ENCODE measurements at regions not wholly inside any gene's neighbourhood (a gene's known extent, or its start where the extent isn't known, plus 50 kb on each side); places are given as distances from the start of the nearest gene placed in this dataset.

GRCh38 chr5:135189024-135189423, 155.0 kb upstream of the PITX1 start:
- DNase-seq (ENCODE audit: extremely low spot score, insufficient read length, low read depth) = no peak
- no peak for FAIRE-seq

DNA sequence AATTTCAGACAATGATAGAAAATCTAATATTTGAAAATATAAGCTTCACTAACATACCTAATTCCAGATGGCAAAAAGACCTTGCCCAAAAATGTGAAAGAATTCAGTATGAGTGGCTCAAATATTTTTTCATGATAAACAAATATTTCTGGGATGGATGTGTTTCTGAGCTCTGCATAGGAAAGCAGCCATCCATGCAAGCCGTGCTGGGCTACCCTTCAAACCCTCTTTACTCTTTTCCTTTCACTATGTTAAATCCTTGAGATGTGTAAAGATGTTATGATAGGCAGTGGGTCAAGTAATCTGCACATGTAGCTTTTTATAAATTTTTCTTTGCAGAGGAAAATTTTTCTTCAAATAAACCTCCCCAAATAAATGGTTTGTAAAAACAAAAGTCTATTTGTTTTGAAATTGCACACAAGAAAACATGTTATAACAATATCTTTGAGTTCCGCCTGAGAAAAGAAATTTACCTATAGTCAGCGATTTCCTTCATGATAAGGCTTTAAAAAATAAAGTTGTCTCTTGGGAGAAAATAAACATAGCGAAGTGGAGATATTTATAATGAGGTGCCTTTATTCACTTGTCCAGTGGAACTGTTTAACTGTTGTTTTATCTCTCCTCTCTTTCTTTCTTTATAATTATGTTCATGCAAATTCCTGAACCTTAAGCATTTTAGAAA, 154.3 kb upstream of the PITX1 start:
- FAIRE-seq (no peak), DNase-seq (ENCODE audit: extremely low spot score, insufficient read length, low read depth) (no peak)

DNA sequence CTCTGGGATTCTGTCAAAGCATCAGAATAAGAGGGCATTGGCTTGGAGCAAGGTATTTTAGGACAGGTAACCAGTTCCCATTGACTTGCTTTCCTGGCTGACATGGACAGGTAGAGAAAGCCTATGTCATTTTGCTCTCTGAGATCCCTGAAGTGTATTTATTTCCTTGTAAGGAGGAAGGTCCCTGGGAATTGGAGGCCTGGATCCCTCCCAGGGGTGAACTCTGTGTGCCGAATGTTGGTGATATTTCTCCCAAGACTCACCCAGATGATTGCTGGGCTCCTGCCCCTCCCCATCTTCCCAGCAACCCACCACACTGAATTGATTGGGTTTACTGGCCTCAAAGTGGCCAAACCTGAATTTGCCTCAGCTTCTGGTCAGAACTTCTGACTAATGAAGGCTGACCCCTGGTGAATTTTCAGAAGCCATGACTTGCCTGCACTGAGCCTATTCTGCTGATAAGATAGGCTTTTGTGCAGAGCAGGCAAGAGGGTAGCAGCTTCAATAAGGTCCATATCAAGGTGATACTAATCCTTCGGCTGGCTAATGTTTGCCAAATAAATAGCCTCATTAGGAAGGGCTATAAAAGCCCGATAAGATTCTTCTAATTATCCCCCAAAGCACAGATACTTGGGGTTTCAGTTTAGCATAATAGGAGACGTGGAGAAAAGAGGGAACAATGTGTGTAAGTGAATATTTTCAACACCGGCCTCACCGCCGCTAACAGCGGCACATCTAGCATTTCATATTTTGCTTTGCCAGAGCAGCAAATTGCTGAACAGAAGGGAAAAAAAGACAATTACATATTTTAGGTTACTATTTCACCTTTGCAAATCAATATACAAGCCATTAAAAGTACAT, 152.9 kb upstream of the PITX1 start:
- FAIRE-seq (no peak), DNase-seq (ENCODE audit: extremely low spot score, insufficient read length, low read depth) (no peak)

DNA sequence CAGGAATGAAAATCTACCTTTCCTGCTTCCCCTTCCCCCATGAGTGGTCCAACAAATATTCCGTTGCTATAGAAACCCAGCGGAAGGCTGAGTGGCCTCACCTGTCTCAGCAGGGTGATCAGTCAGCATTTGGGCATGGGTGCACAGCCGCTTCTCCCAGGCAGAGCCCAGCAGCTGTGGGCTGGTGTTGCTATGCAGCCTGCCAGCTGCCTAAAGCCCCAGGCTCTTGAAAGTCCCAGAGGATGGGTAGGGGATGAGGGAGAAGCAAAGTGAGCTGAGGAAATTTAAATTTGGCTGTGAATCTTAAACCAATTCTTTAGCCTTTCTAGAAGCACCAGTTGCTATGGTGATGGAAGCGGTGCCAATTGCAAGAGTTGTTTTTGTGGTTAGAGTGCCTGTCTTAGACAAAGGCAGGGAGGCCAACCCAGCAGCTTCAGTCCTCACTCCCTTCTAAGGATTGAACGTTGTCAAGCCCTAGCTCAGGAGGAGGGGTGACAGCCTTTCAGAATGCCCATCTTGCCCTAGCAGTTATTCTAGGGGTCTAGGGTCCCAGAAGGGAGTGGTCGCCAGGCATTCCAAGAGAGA, 151.5 kb upstream of the PITX1 start:
- no peak for DNase-seq (ENCODE audit: extremely low spot score, insufficient read length, low read depth)
- no peak for FAIRE-seq

DNA sequence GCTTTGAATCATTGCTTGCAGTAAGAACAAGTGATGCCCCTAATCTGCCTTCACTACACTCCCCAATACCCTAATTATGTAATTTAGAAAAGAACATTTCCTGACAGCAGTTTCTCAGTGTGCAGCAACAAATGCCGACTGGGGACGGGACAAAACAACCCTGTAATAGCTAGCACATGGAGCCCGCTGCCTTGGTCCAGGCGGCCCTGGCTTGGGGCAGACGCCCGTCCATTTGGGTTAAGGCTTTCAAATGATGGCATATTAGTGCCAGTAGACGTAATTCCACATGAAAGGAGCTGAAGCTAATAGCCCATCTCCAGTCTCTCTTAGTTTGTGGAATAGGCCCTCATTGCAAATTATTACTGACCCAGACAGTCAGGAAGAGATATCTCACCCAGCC, 150.6 kb upstream of the PITX1 start:
- no peak for DNase-seq (ENCODE audit: extremely low spot score, insufficient read length, low read depth)

DNA sequence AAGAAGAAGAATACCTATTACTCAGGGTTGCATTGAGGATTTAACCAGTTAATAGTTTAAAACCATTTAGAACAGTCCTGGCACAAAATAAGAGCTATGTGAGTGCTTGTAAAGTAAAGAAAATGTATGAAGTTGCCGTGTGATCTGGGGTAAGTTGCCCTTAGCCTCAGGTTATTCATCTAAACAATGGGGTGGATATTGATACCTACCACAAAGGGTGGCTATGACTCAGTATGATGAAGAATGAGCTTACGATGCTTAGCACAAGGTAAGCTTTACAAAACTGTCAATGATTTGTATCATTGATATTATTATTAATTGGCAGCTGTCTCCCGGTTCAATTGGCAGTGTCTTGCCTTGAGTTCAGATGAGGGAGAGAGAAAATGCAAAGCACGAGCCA, 149.4 kb upstream of the PITX1 start:
- FAIRE-seq (no peak), DNase-seq (ENCODE audit: extremely low spot score, insufficient read length, low read depth) (no peak)

More for the DNA sequence above, 150.6 kb upstream of the PITX1 start:
- no peak for FAIRE-seq

- FAIRE-seq = no peak
- DNase-seq (ENCODE audit: extremely low spot score, insufficient read length, low read depth) = no peak
These were observed 148.6 kb upstream of the PITX1 start for GRCh38 chr5:135182675-135183074.

GRCh38 chr5:135181653-135182052, 147.6 kb upstream of the PITX1 start:
- FAIRE-seq (no peak), DNase-seq (ENCODE audit: extremely low spot score, insufficient read length, low read depth) (no peak)

DNA sequence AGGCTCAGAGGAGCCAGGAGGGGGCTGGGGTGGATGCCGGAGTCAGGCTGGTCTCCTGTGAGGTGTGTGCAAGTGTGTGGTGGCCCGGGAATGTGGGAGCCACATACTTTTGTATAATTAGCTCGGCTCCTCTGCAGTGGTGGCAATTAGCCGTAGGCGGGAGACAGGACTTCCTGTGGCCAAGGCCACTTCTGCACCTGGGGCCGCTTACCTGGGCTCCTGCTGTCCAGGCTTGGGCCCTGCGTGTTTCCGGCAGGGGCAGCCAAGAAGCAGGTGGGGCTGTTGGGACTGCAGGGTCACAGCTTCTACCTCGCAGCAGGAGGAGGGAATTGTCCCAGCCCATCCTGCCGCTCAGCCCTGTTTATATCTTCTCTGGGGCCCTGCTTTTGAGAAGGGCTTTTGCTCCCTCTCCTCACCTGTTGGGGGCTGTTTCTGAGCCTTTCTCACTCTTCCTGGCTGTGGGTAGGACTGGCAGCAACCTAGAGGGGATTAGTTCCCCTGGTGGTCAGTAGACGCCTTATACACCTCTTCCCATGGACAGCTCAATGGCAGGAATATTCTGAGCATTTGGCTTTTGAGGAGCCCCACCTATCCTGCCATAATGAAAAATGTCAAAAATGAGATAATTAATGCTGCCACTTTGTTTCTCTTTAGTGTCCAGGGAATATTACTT, 145.4 kb upstream of the PITX1 start:
- DNase-seq (ENCODE audit: extremely low spot score, insufficient read length, low read depth) = no peak

GRCh38 chr5:135178476-135179155, 144.6 kb upstream of the PITX1 start:
- no peak for FAIRE-seq
- DNase-seq (ENCODE audit: extremely low spot score, insufficient read length, low read depth) = no peak

More for the DNA sequence above, 145.4 kb upstream of the PITX1 start:
- FAIRE-seq = no peak

DNA sequence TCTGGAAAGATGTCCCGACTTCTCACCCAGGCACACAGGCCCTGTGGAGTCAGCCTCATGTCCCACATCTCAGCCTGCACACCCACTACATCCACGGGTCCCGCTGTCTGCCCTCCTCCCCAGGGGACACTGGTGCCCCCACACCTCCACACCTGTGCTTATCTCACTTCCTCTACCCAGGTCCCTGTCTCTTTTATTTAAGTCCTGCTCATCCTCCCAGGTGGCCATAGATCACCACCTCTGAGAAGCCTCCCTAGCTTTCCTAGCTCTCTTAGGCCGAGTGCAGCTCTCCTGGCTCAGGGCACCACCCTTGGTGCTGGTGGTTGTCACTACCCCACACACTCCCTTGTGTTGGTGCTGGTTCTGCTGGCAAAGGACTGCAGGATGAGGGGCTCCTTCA, 143.6 kb upstream of the PITX1 start:
- DNase-seq (ENCODE audit: extremely low spot score, insufficient read length, low read depth) = no peak
- no peak for FAIRE-seq

- DNase-seq (ENCODE audit: extremely low spot score, insufficient read length, low read depth) (no peak), FAIRE-seq (no peak)
These were observed 143.0 kb upstream of the PITX1 start for GRCh38 chr5:135176991-135177390.

- FAIRE-seq = no peak
- DNase-seq (ENCODE audit: extremely low spot score, insufficient read length, low read depth) = no peak
These were observed 140.5 kb upstream of the PITX1 start for GRCh38 chr5:135174315-135175096.

GRCh38 chr5:135173662-135174290, 139.7 kb upstream of the PITX1 start:
- DNase-seq (ENCODE audit: extremely low spot score, insufficient read length, low read depth) = no peak
- FAIRE-seq = no peak

DNA sequence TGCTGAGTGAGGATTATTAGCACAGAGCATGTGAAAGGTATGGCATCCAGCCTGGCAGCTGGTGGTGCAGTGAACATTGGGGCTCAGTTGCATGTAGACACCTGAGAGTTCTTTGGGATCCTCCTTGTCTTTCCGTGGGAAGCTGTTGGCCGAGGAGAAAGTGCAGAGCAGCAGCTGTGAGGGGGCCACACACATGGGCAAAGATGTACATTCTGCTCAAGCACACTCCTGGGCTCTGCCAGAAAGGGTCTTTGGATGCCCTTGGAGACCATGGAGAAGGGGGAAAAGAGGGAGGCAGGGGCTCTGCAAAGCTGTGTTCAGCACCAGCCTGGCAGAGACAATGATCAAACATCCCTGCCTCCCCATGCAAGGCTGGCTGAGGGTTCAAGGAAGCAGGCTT, 138.7 kb upstream of the PITX1 start:
- DNase-seq (ENCODE audit: extremely low spot score, insufficient read length, low read depth) (no peak), FAIRE-seq (no peak)

DNA sequence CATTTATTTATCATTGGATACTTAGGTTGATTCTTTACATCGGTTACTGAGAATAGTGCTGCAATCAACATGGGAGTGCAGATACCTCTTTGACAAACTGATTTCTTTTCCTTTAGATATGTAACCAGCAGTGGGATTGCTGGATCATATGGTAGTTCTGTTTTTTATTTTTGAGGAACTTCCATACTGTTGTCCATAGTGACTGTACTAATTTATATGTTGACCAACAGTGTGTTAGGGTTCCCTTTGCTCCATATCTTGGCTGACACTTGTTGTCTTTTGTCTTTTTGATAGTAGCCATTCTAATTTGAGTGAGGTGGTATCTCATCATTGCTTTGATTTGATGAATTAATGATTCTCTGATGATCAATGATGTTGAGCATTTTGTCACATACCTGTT, 137.3 kb upstream of the PITX1 start:
- DNase-seq (ENCODE audit: extremely low spot score, insufficient read length, low read depth) (no peak), FAIRE-seq (no peak)

DNA sequence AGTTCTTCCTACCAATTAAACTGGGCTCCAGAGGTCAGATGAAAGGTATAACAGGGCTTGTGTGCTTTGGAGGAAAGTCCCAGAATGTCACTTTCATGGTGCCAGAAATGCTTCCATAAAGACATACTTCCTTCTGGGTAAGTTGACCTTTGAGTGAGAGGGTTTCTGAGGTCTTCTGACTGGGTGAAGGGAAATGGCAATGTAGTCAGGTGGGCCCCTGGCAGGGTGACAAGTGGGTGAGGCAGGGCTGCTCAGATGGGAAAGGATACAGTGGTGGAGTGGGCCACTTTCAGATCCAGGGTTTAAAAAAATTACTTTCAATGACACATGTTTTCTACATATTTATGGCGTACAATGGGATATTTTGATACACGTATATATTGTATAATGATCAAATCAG, 136.5 kb upstream of the PITX1 start:
- DNase-seq (ENCODE audit: extremely low spot score, insufficient read length, low read depth) (no peak), FAIRE-seq (no peak)

DNA sequence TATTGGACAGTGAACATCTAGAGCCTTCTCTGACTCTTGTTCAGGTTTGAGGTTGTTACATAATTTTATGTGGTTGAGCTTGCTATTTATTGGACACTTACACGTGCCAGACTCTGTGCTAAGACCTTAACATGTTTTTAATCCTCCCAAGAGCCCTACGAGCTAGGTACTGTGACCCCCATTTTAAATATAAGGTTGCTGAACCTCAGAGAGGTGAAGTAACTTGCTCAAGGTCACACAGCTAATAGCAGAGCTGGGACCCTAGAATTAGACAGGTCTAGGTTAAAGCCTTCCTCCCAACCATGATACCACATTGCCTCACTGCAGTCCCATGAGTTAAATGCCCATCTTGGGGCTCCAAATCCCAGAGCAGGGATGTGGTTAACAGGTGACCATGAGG, 135.7 kb upstream of the PITX1 start:
- no peak for FAIRE-seq
- no peak for DNase-seq (ENCODE audit: extremely low spot score, insufficient read length, low read depth)

- DNase-seq (ENCODE audit: extremely low spot score, insufficient read length, low read depth) (no peak), FAIRE-seq (no peak)
These were observed 133.6 kb upstream of the PITX1 start for GRCh38 chr5:135167634-135168033.

Measured in GM18507 (cell line).